ENCODE measurements at regions not wholly inside any gene's neighbourhood (a gene's known extent, or its start where the extent isn't known, plus 50 kb on each side); places are given as distances from the start of the nearest gene placed in this dataset.

DNA sequence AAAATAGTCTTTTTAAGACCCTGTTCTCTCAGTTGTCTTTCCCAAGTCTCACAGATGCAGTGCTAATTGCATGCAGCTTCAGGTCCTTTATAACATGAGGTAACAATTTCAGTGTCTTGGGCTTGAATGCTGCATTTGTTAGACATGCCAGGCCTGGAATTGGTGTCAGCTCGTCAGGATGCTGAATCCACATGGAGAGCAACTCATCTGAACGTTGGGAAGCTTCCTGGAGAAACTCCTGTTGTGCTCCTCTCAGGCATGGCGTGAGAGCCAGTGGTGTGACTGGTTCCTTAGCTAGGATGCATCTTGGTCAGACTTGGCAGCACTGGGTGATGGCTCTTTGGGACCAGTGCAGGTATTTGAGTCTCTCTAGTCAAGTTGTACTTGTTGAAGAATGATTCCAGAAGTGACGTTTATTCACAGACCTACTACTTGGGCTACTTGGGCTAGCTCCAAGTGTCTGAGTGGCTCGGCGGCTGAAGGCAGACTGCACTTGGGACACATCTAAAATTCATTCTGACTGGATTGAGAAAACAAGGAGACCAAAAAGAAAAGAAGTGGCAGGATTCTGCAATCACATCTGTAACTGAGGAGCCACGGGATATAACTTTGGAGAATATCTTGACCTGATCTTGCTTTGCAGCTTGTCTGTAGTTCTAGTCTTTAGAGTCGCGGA is 134.8 kb upstream of the ARHGAP5 start:
- TF ChIP-seq POLR2A (IDR thresholded peaks at IDR 0.05) (no peak), CTCF (IDR thresholded peaks at IDR 0.05) (no peak)
